ENCODE measurements at regions not wholly inside any gene's neighbourhood (a gene's known extent, or its start where the extent isn't known, plus 50 kb on each side); places are given as distances from the start of the nearest gene placed in this dataset.
"Not testable (repeated sequence)": the region's sequence is repeated elsewhere in the genome, so short reads cannot be mapped to it uniquely, and the experiment has no call there.

- Histone ChIP-seq H3K18ac (ENCODE audit: insufficient read length, low read depth, low read length) (no peak overlapping the region), H3K56ac (ENCODE audit: insufficient read length, low read depth, low read length) (no peak overlapping the region), H3K27ac (ENCODE audit: insufficient read length, low read depth, low read length) (no peak overlapping the region), H3K4me2 (ENCODE audit: insufficient read depth, insufficient read length, low read length) (no peak overlapping the region), H3K23ac (ENCODE audit: insufficient read length, low read depth, low read length) (no peak overlapping the region), H4K8ac (replicated peaks; ENCODE audit: insufficient read length, low read depth, low read length) (no peak overlapping the region), H2BK15ac (ENCODE audit: low read depth, low read length) (no peak overlapping the region), H3K9me3 (ENCODE audit: control insufficient read depth, low read depth, low read length) (no peaks in the 10 kb centered on the region), H3K9ac (ENCODE audit: extremely low read depth, insufficient read length, low read length) (no peak overlapping the region), H3K23me2 (ENCODE audit: insufficient read length, low read depth, low read length, poor library complexity, severe bottlenecking) (no peaks in the 10 kb centered on the region), H3K79me2 (ENCODE audit: insufficient read depth, low read length) (no peaks in the 10 kb centered on the region), H3K79me1 (ENCODE audit: insufficient read depth, low read depth, low read length, poor library complexity, severe bottlenecking) (no peaks in the 10 kb centered on the region), H4K91ac (ENCODE audit: insufficient read length, low read depth, low read length) (no peak overlapping the region), H4K5ac (ENCODE audit: insufficient read length, low read depth, low read length) (no peak overlapping the region), H2AK5ac (ENCODE audit: insufficient read length, low read length) (no peak overlapping the region), H2AFZ (ENCODE audit: low read length) (no peak overlapping the region), H2BK12ac (ENCODE audit: insufficient read length, low read depth, low read length) (no peak overlapping the region), H4K20me1 (ENCODE audit: control insufficient read depth, insufficient read depth, insufficient read length) (no peaks in the 10 kb centered on the region), H3K27me3 (ENCODE audit: insufficient read depth, low read length) (no peaks in the 10 kb centered on the region), H3T11ph (ENCODE audit: low read length) (no peak overlapping the region), H2BK120ac (ENCODE audit: low read depth, low read length, poor library complexity, severe bottlenecking) (no peak overlapping the region), H2BK20ac (ENCODE audit: low read depth, low read length, poor library complexity, severe bottlenecking) (no peak overlapping the region), H3K4me1 (ENCODE audit: insufficient read depth, low read length) (no peaks in the 10 kb centered on the region), H3K4ac (ENCODE audit: low read depth, low read length) (no peak overlapping the region), H3K14ac (ENCODE audit: insufficient read depth, low read length) (no peak overlapping the region), H2BK5ac (ENCODE audit: insufficient read length, low read length) (no peak overlapping the region)
- DNase-seq: no peak
- peaks cover 36% of the 10 kb centered on the region for H3K27me3 Mint-ChIP-seq (ENCODE audit: low read depth)
- H3K36me3 Mint-ChIP-seq (ENCODE audit: insufficient read depth in 1 of 3, low read depth in 3 of 3): no peaks in the 10 kb centered on the region
- TF ChIP-seq, protein P1, sequence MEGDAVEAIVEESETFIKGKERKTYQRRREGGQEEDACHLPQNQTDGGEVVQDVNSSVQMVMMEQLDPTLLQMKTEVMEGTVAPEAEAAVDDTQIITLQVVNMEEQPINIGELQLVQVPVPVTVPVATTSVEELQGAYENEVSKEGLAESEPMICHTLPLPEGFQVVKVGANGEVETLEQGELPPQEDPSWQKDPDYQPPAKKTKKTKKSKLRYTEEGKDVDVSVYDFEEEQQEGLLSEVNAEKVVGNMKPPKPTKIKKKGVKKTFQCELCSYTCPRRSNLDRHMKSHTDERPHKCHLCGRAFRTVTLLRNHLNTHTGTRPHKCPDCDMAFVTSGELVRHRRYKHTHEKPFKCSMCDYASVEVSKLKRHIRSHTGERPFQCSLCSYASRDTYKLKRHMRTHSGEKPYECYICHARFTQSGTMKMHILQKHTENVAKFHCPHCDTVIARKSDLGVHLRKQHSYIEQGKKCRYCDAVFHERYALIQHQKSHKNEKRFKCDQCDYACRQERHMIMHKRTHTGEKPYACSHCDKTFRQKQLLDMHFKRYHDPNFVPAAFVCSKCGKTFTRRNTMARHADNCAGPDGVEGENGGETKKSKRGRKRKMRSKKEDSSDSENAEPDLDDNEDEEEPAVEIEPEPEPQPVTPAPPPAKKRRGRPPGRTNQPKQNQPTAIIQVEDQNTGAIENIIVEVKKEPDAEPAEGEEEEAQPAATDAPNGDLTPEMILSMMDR (conservative IDR thresholded peaks at IDR 0.05): no peak
- H3K9me3 Mint-ChIP-seq: no peaks in the 10 kb centered on the region
- H3K4me3 Mint-ChIP-seq: no peak overlapping the region
- no peak overlapping the region for H3K27ac Mint-ChIP-seq
- WGBS (ENCODE audit: extremely low coverage, insufficient read length, low lambda C conversion rate): no CpG with 5 or more reads among the region's 7 CpGs
- no peaks in the 10 kb centered on the region for H3K4me1 Mint-ChIP-seq
Measured at GRCh38 chr3:198097048-198097447, 137.0 kb downstream of the LMLN start.

DNA sequence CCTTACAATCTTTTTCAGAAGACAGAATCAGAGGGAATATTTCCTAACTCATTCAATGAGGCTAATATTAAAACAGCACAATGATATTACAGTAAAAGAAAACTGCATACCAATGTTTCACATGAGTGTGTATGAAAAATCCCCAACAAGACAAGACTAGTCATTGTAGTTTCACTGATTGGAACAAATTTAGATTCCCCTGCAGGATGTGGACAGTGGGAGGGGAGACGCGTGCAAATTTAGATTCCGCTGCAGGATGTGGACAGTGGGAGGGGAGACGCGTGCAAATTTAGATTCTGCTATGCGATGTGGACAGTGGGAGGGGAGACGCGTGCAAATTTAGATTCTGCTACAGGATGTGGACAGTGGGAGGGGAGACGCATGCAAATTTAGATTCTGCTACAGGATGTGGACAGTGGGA lies 138.7 kb downstream of the LMLN start:
- not testable (repeated sequence) for H2BK12ac ChIP-seq (ENCODE audit: insufficient read length, low read depth, low read length); H3K27me3 ChIP-seq (ENCODE audit: insufficient read depth, low read length); H3K36me3 Mint-ChIP-seq (ENCODE audit: insufficient read depth in 1 of 3, low read depth in 3 of 3); H2BK15ac ChIP-seq (ENCODE audit: low read depth, low read length); H3K4me3 Mint-ChIP-seq; H3K9ac ChIP-seq (ENCODE audit: extremely low read depth, insufficient read length, low read length); H4K91ac ChIP-seq (ENCODE audit: insufficient read length, low read depth, low read length); H3K9me3 ChIP-seq (ENCODE audit: control insufficient read depth, low read depth, low read length); H3K18ac ChIP-seq (ENCODE audit: insufficient read length, low read depth, low read length); H3K4me1 Mint-ChIP-seq; H2AFZ ChIP-seq (ENCODE audit: low read length); H2BK20ac ChIP-seq (ENCODE audit: low read depth, low read length, poor library complexity, severe bottlenecking); H3K4me2 ChIP-seq (ENCODE audit: insufficient read depth, insufficient read length, low read length); H2AK5ac ChIP-seq (ENCODE audit: insufficient read length, low read length); H3K14ac ChIP-seq (ENCODE audit: insufficient read depth, low read length); H3K23ac ChIP-seq (ENCODE audit: insufficient read length, low read depth, low read length); H3K9me3 Mint-ChIP-seq; DNase-seq; H3K56ac ChIP-seq (ENCODE audit: insufficient read length, low read depth, low read length); H4K5ac ChIP-seq (ENCODE audit: insufficient read length, low read depth, low read length); H3K27ac ChIP-seq (ENCODE audit: insufficient read length, low read depth, low read length); H2BK5ac ChIP-seq (ENCODE audit: insufficient read length, low read length); H3K4me1 ChIP-seq (ENCODE audit: insufficient read depth, low read length); H3K27ac Mint-ChIP-seq; H3K4ac ChIP-seq (ENCODE audit: low read depth, low read length); H4K20me1 ChIP-seq (ENCODE audit: control insufficient read depth, insufficient read depth, insufficient read length); H2BK120ac ChIP-seq (ENCODE audit: low read depth, low read length, poor library complexity, severe bottlenecking); H3K79me1 ChIP-seq (ENCODE audit: insufficient read depth, low read depth, low read length, poor library complexity, severe bottlenecking); H3K79me2 ChIP-seq (ENCODE audit: insufficient read depth, low read length); H4K8ac ChIP-seq (replicated peaks; ENCODE audit: insufficient read length, low read depth, low read length); H3T11ph ChIP-seq (ENCODE audit: low read length); H3K23me2 ChIP-seq (ENCODE audit: insufficient read length, low read depth, low read length, poor library complexity, severe bottlenecking)
- H3K27me3 Mint-ChIP-seq (ENCODE audit: low read depth): peaks cover 21% of the 10 kb centered on the region
- no CpG with 5 or more reads among the region's 9 CpGs for WGBS (ENCODE audit: extremely low coverage, insufficient read length, low lambda C conversion rate)
